SK-N-SH (cell line): ENCODE measurements at regions not wholly inside any gene's neighbourhood (a gene's known extent, or its start where the extent isn't known, plus 50 kb on each side); places are given as distances from the start of the nearest gene placed in this dataset.
"Not testable (repeated sequence)": the region's sequence is repeated elsewhere in the genome, so short reads cannot be mapped to it uniquely, and the experiment has no call there.

Experiments used
- CTCF ChIA-PET: fragments of 300-600, 350-600 bp; formaldehyde crosslinking; extraction: SDS; loops from one replicate; lab custom pipeline; 2021; lab: Yijun Ruan, JAX
- POLR2A ChIA-PET: fragments of 350-600 bp; sonication (Branson Sonifier 250); formaldehyde crosslinking; extraction: SDS; loops from one replicate; lab custom pipeline; 2020; ENCODE audit warnings: antibody characterized with exemption, inconsistent platforms; lab: Yijun Ruan, JAX
- DNase-seq: peaks from one replicate; pipeline ENCODE4 v3.0.0; 2012
- H2AFZ ChIP-seq: fragments of 200-600 bp; sonication (generic); 2 replicates; pipeline ENCODE4 v1.8.1; 2016; ENCODE audit warnings: antibody characterized with exemption, mild to moderate bottlenecking, low read depth
- H3F3A ChIP-seq: fragments of 200-600 bp; sonication (generic); replicated peaks from 2 replicates; pipeline ENCODE3; 2016; ENCODE audit warnings: antibody characterized with exemption, mild to moderate bottlenecking; ENCODE audit not compliant: insufficient read depth
- H3K27ac ChIP-seq, 2 experiments: fragments of 200-500 bp in 1 of 2; fragments of 200-600 bp in 1 of 2; sonication (Bioruptor generic) in 1 of 2; sonication (generic), shearing (Covaris generic) in 1 of 2; 2 replicates each; pipeline versions ENCODE4 v1.5.1 to v1.6.1; 2014 to 2016; ENCODE audit warnings: low read depth in 2 of 2, inconsistent platforms in 1 of 2, low read length in 1 of 2, mild to moderate bottlenecking in 1 of 2, mixed read lengths in 1 of 2
- H3K27me3 ChIP-seq: fragments of 200-600 bp; sonication (generic), shearing (Covaris generic); 2 replicates; pipeline ENCODE4 v1.6.1; 2016; ENCODE audit warnings: mixed run types; ENCODE audit not compliant: insufficient read depth
- H3K36me3 ChIP-seq, 2 experiments: fragments of 200-500 bp in 1 of 2; fragments of 200-600 bp in 1 of 2; sonication (Bioruptor generic) in 1 of 2; sonication (generic) in 1 of 2; replicated peaks in 1 of 2; 2 replicates each; pipeline versions ENCODE3 to v1.5.1; 2014 to 2016; ENCODE audit warnings: low read length in 1 of 2, mild to moderate bottlenecking in 1 of 2; ENCODE audit not compliant: insufficient read depth in 2 of 2, control insufficient read depth in 1 of 2
- H3K4me1 ChIP-seq, 2 experiments: fragments of 200-500 bp in 1 of 2; fragments of 200-600 bp in 1 of 2; sonication (Bioruptor generic) in 1 of 2; sonication (generic), shearing (Covaris generic) in 1 of 2; 2 replicates each; pipeline versions ENCODE4 v1.5.1 to v1.6.1; 2014 to 2016; ENCODE audit warnings: low read depth in 1 of 2, low read length in 1 of 2, mixed run types in 1 of 2; ENCODE audit not compliant: insufficient read depth in 2 of 2, control insufficient read depth in 1 of 2
- H3K4me2 ChIP-seq: fragments of 200-600 bp; sonication (generic), shearing (Covaris generic); 2 replicates; pipeline ENCODE4 v1.6.1; 2017; ENCODE audit warnings: mixed run types
- H3K4me3 ChIP-seq, 2 experiments: fragments of 200-500 bp in 1 of 2; fragments of 200-600 bp in 1 of 2; sonication (Bioruptor generic) in 1 of 2; sonication (generic), shearing (Covaris generic) in 1 of 2; 2 replicates each; pipeline versions ENCODE4 v1.5.1 to v1.8.1; 2014 to 2016; ENCODE audit warnings: low read depth in 2 of 2, inconsistent platforms in 1 of 2, low read length in 1 of 2, mild to moderate bottlenecking in 1 of 2, mixed read lengths in 1 of 2, moderate library complexity in 1 of 2
- H3K79me2 ChIP-seq: fragments of 200-600 bp; sonication (generic); 2 replicates; pipeline ENCODE4 v1.8.1; 2017; ENCODE audit warnings: mild to moderate bottlenecking; ENCODE audit not compliant: insufficient read depth
- H3K9ac ChIP-seq: fragments of 200-600 bp; sonication (generic); 2 replicates; pipeline ENCODE4 v1.6.1; 2017; ENCODE audit warnings: mixed run types
- H3K9me2 ChIP-seq: fragments of 200-600 bp; sonication (generic); 2 replicates; pipeline ENCODE4 v1.6.1; 2017; ENCODE audit warnings: mixed run types
- H3K9me3 ChIP-seq: fragments of 200-600 bp; sonication (generic); 2 replicates; pipeline ENCODE4 v1.6.1; 2017; ENCODE audit warnings: mixed run types, mild to moderate bottlenecking, moderate library complexity
- H4K20me1 ChIP-seq: fragments of 200-600 bp; sonication (generic); 2 replicates; pipeline ENCODE4 v1.6.1; 2017; ENCODE audit warnings: mild to moderate bottlenecking, mixed run types; ENCODE audit not compliant: insufficient read depth
- CHD2 ChIP-seq: fragments of 150-350 bp; IDR thresholded peaks from 2 replicates; pipeline ENCODE4 v1.6.1; 2018; ENCODE audit warnings: low read length; ENCODE audit not compliant: partially characterized antibody
- EZH2phosphoT487 ChIP-seq: fragments of 200-600 bp; sonication (generic); IDR thresholded peaks from 2 replicates; pipeline ENCODE4 v1.6.1; 2017; ENCODE audit warnings: low read depth, mixed run types, mild to moderate bottlenecking, antibody characterized with exemption, moderate library complexity, borderline replicate concordance
- FOSL2 ChIP-seq: IDR thresholded peaks from 2 replicates; pipeline ENCODE4 v1.4.0; 2012; ENCODE audit warnings: low read depth, mild to moderate bottlenecking, moderate library complexity, borderline replicate concordance
- FOXM1 ChIP-seq: IDR thresholded peaks from 2 replicates; pipeline ENCODE4 v1.4.0; 2012; ENCODE audit warnings: low read depth, mild to moderate bottlenecking
- GATA2 ChIP-seq: sonication (generic); formaldehyde crosslinking; IDR thresholded peaks from 2 replicates; pipeline ENCODE4 v1.5.0; 2020; ENCODE audit warnings: mild to moderate bottlenecking, missing genetic modification reagents
- JUND ChIP-seq: IDR thresholded peaks from 2 replicates; pipeline ENCODE4 v1.4.0; 2012
- MEF2A ChIP-seq: IDR thresholded peaks from 2 replicates; pipeline ENCODE4 v1.4.0; 2012; ENCODE audit warnings: low read depth, borderline replicate concordance
- MXI1 ChIP-seq: IDR thresholded peaks from 2 replicates; pipeline ENCODE4 v1.6.1; 2012; ENCODE audit warnings: mild to moderate bottlenecking, low read depth, low read length, improper control_type of control experiment
- NFIC ChIP-seq: IDR thresholded peaks from 2 replicates; pipeline ENCODE4 v1.4.0; 2012; ENCODE audit warnings: borderline replicate concordance
- POLR2AphosphoS5 ChIP-seq: IDR thresholded peaks from 2 replicates; pipeline ENCODE4 v1.6.1; 2012; ENCODE audit warnings: low read depth, low read length
- RCOR1 ChIP-seq: fragments of 150-350 bp; IDR thresholded peaks from 2 replicates; pipeline ENCODE4 v1.6.1; 2017; ENCODE audit warnings: antibody characterized with exemption, low read length
- RXRA ChIP-seq: IDR thresholded peaks from 2 replicates; pipeline ENCODE4 v1.4.0; 2012; ENCODE audit warnings: low read depth, mild to moderate bottlenecking, borderline replicate concordance
- TAF1 ChIP-seq: IDR thresholded peaks from 2 replicates; pipeline ENCODE4 v1.6.1; 2012; ENCODE audit warnings: low read depth, mild to moderate bottlenecking, low read length, moderate library complexity, borderline replicate concordance
- TCF12 ChIP-seq: IDR thresholded peaks from 2 replicates; pipeline ENCODE4 v1.4.0; 2012
- YY1 ChIP-seq: IDR thresholded peaks from 2 replicates; pipeline ENCODE4 v1.4.0; 2012; ENCODE audit warnings: low read depth, mild to moderate bottlenecking
- WGBS: methylation state at CpG from one replicate; pipeline ENCODE4 v1.1.6; 2017; ENCODE audit warnings: low lambda C conversion rate; 5-methylcytosine and 5-hydroxymethylcytosine counted together
- TF ChIP-seq, protein P1 (sequence below): IDR thresholded peaks from 2 replicates; pipeline ENCODE4 v1.4.0; 2012; ENCODE audit warnings: low read depth
- TF ChIP-seq, protein P2 (sequence below): IDR thresholded peaks from 2 replicates; pipeline ENCODE4; 2012

DNA sequence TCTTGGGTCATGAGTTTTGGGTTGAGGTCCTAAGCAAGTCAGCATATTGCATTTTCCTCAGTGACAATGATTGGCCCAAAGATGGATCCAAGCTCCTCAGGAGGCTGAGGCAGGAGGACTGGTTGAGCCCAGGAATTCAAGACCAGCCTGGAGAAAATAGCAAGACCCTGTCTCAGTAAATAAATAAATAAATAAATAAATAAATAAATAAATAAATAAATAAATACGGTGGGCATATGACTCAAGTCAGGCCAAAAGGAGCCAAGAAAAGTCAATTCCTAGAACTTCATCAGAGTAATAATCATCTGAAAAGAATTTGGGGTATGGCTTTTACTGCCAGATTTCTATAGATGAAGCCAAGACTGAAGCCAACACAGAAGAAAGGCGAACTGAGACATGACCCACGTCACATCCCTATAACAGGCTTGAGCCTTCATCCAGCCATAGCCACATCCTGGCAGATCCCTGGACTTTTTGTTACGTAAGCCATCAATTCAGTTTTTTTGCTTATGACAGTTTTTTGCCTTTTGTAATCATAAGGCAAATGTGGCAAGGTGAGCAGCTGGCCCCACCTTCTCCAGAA lies 88.5 kb upstream of the NFASC start:
- no peak for TF ChIP-seq RCOR1
- no peak for TF ChIP-seq POLR2AphosphoS5
- TF ChIP-seq TAF1: no peak
- TF ChIP-seq, protein P1, sequence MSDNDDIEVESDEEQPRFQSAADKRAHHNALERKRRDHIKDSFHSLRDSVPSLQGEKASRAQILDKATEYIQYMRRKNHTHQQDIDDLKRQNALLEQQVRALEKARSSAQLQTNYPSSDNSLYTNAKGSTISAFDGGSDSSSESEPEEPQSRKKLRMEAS: no peak
- TF ChIP-seq FOXM1: no peak
- TF ChIP-seq FOSL2: no peak
- TF ChIP-seq YY1: no peak
- TF ChIP-seq, protein P2, sequence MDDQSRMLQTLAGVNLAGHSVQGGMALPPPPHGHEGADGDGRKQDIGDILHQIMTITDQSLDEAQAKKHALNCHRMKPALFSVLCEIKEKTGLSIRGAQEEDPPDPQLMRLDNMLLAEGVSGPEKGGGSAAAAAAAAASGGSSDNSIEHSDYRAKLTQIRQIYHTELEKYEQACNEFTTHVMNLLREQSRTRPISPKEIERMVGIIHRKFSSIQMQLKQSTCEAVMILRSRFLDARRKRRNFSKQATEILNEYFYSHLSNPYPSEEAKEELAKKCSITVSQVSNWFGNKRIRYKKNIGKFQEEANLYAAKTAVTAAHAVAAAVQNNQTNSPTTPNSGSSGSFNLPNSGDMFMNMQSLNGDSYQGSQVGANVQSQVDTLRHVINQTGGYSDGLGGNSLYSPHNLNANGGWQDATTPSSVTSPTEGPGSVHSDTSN: no peak
- TF ChIP-seq NFIC: no peak
- no peak for TF ChIP-seq MEF2A
- TF ChIP-seq EZH2phosphoT487: no peak
- TF ChIP-seq TCF12: no peak
- no peak for TF ChIP-seq CHD2
- TF ChIP-seq MXI1: no peak
- no peak for TF ChIP-seq RXRA
- no peak for TF ChIP-seq GATA2 (CRISPR knock-in tag)
- no peak for TF ChIP-seq JUND
- TF ChIP-seq, all 33 proteins: peak for 0
- Histone ChIP-seq H3K79me2 (no peaks in the 10 kb centered on the region), H3K4me2 (no peak overlapping the region), H3K9me2 (no peaks in the 10 kb centered on the region), H3F3A (no peaks in the 10 kb centered on the region), H4K20me1 (no peaks in the 10 kb centered on the region), H3K4me3 (no peak overlapping the region), H3K27me3 (0 out of 2 replicates have a peak, but pooled peaks cover 7% of the 10 kb centered on the region), H3K9ac (no peak overlapping the region), H3K9me3 (no peaks in the 10 kb centered on the region), H3K36me3 (no peaks in the 10 kb centered on the region), H3K27ac (no peak overlapping the region), H3K4me1 (no peaks in the 10 kb centered on the region), H2AFZ (no peak overlapping the region)
- ChIA-PET POLR2A (no interaction called here), CTCF (interaction anchor here (1.3 to 6.1 kb wide), 6 partner anchors 10 to 217 kb away, joined by 3 to 70 read pairs (median 14); no protein-coding TSS in a partner anchor)
- WGBS: 30% methylated on average over 4 of the region's 4 CpGs
- no peak for DNase-seq

DNA sequence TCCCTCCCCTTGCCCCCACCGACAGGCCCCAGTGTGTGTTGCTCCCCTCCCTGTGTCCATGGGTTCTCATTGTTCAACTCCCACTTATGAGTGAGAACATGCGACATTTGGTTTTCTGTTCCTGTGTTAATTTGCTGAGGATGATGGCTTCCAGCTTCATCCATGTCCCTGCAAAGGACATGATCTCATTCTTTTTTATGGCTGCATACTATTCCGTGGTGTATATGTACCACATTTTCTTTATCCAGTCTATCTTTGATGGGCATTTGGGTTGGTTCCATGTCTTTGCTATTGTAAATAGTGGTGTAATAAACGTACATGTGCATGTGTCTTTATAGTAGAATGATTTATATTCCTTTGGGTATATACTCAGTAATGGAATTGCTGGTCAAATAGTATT lies 85.6 kb upstream of the NFASC start:
- H3K36me3 ChIP-seq, H3K79me2 ChIP-seq, H2AFZ ChIP-seq, H4K20me1 ChIP-seq, H3F3A ChIP-seq, DNase-seq, H3K27me3 ChIP-seq, H3K4me2 ChIP-seq, H3K27ac ChIP-seq, H3K9me2 ChIP-seq, POLR2A ChIA-PET, H3K4me1 ChIP-seq, H3K4me3 ChIP-seq, H3K9ac ChIP-seq, H3K9me3 ChIP-seq: not testable (repeated sequence)
- 32% methylated on average over 4 of the region's 4 CpGs for WGBS
- CTCF ChIA-PET: interaction anchor here (2.1 to 2.3 kb wide), 2 partner anchors 21 to 22 kb away, joined by 7 to 14 read pairs; no protein-coding TSS in a partner anchor
